ENCODE measurements at regions not wholly inside any gene's neighbourhood (a gene's known extent, or its start where the extent isn't known, plus 50 kb on each side); places are given as distances from the start of the nearest gene placed in this dataset.

DNA sequence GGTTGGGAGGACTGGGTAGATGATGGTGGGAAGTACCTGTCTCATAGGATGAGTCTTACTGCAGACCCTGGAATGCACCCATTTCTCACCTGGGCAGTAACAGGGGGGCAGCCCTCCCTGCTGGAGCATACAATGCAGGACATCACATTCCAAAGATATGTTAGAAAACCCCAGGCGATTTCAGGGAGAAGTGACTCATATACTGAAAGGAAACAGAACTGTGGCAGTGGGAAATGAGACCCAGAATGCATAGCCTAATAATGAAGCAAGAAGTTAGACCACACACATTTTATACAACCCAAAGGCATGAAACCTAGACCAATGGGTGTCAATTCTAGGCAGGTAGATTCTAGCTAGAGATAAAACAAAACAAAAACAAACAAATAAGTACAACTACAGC is 402.7 kb downstream of the IRS2 start:
- Histone ChIP-seq H3K9me3 (no peaks in the 10 kb centered on the region), H3K27me3 (no peaks in the 10 kb centered on the region), H3K27ac (no peak overlapping the region), H3K4me3 (no peak overlapping the region), H3K4me1 (peaks cover 0 to 6% (median 0%) of the 10 kb centered on the region in 4 donors), H3K36me3 (no peaks in the 10 kb centered on the region)
- intact Hi-C loops (cut with DNase I; ENCODE audit: low total_unique reads), result no loop called here
- TF ChIP-seq, protein P1, sequence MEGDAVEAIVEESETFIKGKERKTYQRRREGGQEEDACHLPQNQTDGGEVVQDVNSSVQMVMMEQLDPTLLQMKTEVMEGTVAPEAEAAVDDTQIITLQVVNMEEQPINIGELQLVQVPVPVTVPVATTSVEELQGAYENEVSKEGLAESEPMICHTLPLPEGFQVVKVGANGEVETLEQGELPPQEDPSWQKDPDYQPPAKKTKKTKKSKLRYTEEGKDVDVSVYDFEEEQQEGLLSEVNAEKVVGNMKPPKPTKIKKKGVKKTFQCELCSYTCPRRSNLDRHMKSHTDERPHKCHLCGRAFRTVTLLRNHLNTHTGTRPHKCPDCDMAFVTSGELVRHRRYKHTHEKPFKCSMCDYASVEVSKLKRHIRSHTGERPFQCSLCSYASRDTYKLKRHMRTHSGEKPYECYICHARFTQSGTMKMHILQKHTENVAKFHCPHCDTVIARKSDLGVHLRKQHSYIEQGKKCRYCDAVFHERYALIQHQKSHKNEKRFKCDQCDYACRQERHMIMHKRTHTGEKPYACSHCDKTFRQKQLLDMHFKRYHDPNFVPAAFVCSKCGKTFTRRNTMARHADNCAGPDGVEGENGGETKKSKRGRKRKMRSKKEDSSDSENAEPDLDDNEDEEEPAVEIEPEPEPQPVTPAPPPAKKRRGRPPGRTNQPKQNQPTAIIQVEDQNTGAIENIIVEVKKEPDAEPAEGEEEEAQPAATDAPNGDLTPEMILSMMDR (IDR thresholded peaks at IDR 0.05), result no peak
- DNase-seq, result no peak

DNA sequence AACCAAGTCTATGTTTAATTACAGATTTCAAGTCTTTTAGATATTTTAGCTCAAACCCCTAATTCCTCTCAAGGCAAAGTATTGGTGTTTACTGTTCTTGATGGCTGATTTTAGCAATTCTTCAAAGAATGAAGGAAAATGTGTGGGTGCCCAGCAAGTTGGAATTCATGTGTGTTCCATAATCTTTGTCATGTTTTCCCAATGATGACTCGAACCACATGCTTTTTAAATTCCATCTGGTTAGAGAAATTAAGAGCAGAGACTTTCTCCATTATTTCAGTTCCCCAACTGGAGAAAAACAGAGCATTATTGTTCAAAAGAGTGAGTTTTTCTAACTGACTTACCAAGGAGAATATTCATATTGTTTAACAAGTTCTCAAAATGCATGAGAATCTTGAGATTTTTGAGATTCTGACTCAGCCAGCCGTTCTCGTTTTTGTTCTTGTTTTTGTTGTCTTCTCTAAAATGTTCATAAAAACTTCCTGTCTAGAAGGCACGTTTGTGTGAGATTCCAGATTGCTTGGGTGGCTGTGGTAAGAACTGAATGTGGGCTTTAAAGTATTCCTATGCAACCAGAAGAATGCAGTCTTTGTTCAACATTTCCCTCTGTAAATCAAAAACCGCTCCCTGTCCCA is 404.7 kb downstream of the IRS2 start:
- Histone ChIP-seq H3K4me3 (no peak overlapping the region), H3K4me1 (peaks cover 0 to 6% (median 0%) of the 10 kb centered on the region in 4 donors), H3K9me3 (no peaks in the 10 kb centered on the region), H3K27me3 (no peaks in the 10 kb centered on the region), H3K27ac (no peak overlapping the region), H3K36me3 (no peaks in the 10 kb centered on the region)
- TF ChIP-seq, protein P1 (IDR thresholded peaks at IDR 0.05), result no peak
- DNase-seq, result no peak
- intact Hi-C loops (cut with DNase I; ENCODE audit: low total_unique reads), result no loop called here

GRCh38 chr13:109380457-109380856 is 405.9 kb downstream of the IRS2 start:
- TF ChIP-seq, protein P1 (IDR thresholded peaks at IDR 0.05), result no peak
- intact Hi-C loops (cut with DNase I; ENCODE audit: low total_unique reads), result no loop called here
- no peak for DNase-seq
- no peak overlapping the region for H3K27ac ChIP-seq
- peaks cover 0 to 6% (median 0%) of the 10 kb centered on the region in 4 donors for H3K4me1 ChIP-seq
- no peak overlapping the region for H3K4me3 ChIP-seq
- no peaks in the 10 kb centered on the region for H3K36me3 ChIP-seq
- no peaks in the 10 kb centered on the region for H3K27me3 ChIP-seq
- no peaks in the 10 kb centered on the region for H3K9me3 ChIP-seq

DNA sequence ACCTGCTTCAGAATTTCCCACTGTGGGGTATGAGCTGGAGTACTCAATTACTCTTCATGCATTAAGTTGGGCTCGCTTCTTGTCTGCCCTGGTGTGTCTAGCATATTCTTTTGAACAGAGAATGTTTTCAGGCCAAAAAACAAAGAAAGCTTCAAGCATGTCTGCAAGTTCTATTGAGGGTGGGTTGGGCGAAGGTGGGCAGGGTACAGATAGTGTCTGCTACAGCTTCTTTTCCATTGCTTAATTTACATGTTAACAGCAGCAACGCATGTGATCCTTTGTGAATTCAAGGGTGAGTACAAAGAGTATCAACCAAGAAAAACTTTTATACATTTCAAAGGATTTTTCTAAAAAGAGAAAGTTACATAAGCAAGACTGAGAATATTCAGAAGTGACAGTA is 406.5 kb downstream of the IRS2 start:
- Histone ChIP-seq H3K4me3 (no peak overlapping the region), H3K9me3 (no peaks in the 10 kb centered on the region), H3K36me3 (no peaks in the 10 kb centered on the region), H3K4me1 (peaks cover 0 to 6% (median 0%) of the 10 kb centered on the region in 4 donors), H3K27ac (no peak overlapping the region), H3K27me3 (no peaks in the 10 kb centered on the region)
- TF ChIP-seq, protein P1 (IDR thresholded peaks at IDR 0.05), result no peak
- intact Hi-C loops (cut with DNase I; ENCODE audit: low total_unique reads), result no loop called here
- DNase-seq, result no peak

DNA sequence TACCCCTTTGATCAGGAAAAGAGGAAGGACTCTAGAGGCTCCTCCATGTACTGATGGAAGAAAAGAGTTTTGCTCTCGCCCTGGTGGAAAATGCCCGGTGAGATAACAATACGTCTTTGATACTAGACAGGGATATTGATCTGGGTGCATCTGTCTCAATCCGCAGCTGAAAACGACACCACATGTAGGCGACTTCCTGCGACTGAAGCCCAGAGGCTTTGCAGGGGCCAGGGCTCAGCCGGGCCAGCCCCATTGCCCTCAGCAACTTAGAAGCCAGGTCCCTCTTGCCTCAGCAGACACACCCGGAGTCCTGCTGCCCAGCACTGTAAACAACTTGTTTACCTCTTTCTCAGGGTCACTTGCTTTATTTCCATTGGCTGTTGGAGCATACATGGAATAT is 409.4 kb downstream of the IRS2 start:
- Histone ChIP-seq H3K27ac (no peak overlapping the region), H3K4me3 (no peak overlapping the region), H3K36me3 (no peaks in the 10 kb centered on the region), H3K9me3 (no peaks in the 10 kb centered on the region), H3K27me3 (no peaks in the 10 kb centered on the region), H3K4me1 (peaks cover 0 to 4% (median 0%) of the 10 kb centered on the region in 4 donors)
- intact Hi-C loops (cut with DNase I; ENCODE audit: low total_unique reads), result no loop called here
- DNase-seq, result no peak
- TF ChIP-seq, protein P1 (IDR thresholded peaks at IDR 0.05), result no peak
